Breast epithelium (tissue), 3 donors: ENCODE measurements at regions not wholly inside any gene's neighbourhood (a gene's known extent, or its start where the extent isn't known, plus 50 kb on each side); places are given as distances from the start of the nearest gene placed in this dataset.

Experiments
- CTCF ChIP-seq, 3 donors: fragments of 450-650 bp; IDR thresholded peaks; one replicate each; pipeline ENCODE4 v1.5.1; 2016 to 2017; ENCODE audit warnings: antibody characterized with exemption in 3 of 3, mild to moderate bottlenecking in 3 of 3, moderate library complexity in 3 of 3
- POLR2A ChIP-seq: fragments of 450-650 bp; IDR thresholded peaks from one replicate; pipeline ENCODE4 v1.6.1; 2016; ENCODE audit warnings: antibody characterized with exemption, mild to moderate bottlenecking, moderate library complexity
- POLR2AphosphoS5 ChIP-seq, 3 donors: sonication (generic); formaldehyde crosslinking; IDR thresholded peaks; one replicate each; pipeline ENCODE4 v1.6.1; 2017; ENCODE audit warnings: antibody characterized with exemption in 3 of 3

DNA sequence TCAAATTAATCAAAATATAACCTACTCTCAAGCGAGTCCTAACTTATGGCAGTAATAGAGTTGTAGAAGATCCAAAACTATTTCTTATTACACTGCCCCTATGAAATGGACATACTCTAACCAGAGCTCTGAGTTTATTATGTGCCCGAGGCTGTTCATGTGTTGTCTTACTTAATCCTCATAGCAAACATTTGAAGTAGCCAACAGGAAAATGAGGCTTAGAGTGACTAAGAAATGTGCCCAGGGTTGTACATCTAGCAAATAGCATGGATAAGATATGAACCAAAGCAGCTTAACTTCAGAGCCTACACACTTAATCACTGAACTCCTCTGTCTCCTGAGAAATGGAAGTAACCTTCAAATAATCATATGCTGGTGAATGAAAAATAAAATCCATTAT lies 1551.7 kb downstream of the MAT2B start:
- TF ChIP-seq CTCF (IDR thresholded peaks at IDR 0.05) (no peak), POLR2A (no peak), POLR2AphosphoS5 (IDR thresholded peaks at IDR 0.05) (no peak)
